Endothelial cell of umbilical vein (primary cell): ENCODE measurements at regions not wholly inside any gene's neighbourhood (a gene's known extent, or its start where the extent isn't known, plus 50 kb on each side); places are given as distances from the start of the nearest gene placed in this dataset.

ENCODE experiments used
- EZH2 ChIP-seq: IDR thresholded peaks from 2 replicates; pipeline ENCODE4 v1.6.1; 2012; ENCODE audit warnings: borderline replicate concordance, low read depth, mild to moderate bottlenecking, moderate library complexity, low read length, inconsistent platforms; ENCODE audit not compliant: severe bottlenecking
- MYC ChIP-seq: IDR thresholded peaks from one replicate; pipeline ENCODE4 v1.6.1; 2011; ENCODE audit warnings: mild to moderate bottlenecking, low read depth, low read length
- POLR2A ChIP-seq: IDR thresholded peaks from 2 replicates; pipeline ENCODE4 v1.6.1; 2012; ENCODE audit warnings: low read depth, mild to moderate bottlenecking, control low read depth, low read length

DNA sequence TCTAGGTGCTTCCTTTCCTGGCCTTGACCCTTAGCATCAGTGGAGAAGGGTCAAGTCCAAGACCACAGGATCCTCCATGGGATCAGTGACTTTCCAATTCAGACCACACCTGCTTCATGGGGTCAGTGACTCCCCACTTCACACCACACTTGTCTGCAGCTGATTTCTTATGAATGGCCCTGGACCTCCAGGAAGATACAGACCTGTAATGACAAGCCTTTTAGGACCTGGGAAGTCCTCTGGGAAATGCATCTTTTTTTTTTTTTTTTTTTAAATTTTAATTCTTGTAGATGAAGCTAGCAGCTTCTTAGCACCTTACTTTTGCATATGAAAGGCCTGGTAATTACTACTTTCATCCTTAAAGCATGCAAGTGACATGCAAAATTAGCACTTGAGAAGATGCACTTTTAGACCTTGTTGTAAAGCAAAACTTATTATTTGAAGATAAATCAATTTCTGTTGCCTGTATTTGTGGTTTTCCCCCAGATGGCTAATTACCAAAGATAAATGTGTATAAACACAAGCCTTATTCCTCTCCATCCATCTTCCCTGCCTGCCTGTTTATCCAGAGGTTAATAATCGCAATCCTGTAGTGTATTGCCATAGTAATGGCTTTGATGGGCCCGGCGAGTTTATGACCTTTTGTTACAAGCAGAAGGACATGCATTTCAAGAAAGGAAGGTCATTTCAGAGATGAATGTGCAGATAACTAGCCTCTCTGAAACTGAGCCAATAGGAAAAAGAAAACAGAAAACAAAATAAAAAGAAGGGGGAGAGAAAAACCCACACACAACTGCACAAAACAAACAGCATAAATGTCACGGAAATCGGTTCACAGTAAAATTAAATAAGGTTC, 1018.7 kb downstream of the TYW1 start:
- TF ChIP-seq POLR2A = no peak
- TF ChIP-seq MYC = no peak
- no peak for TF ChIP-seq EZH2
